Heart left ventricle (tissue), 13 donors: ENCODE measurements at regions not wholly inside any gene's neighbourhood (a gene's known extent, or its start where the extent isn't known, plus 50 kb on each side); places are given as distances from the start of the nearest gene placed in this dataset.

Experiments
- CTCF ChIP-seq, 12 donors: fragments of 200-600 bp; sonication (generic) in 4 of 12; IDR thresholded peaks; one replicate each; pipeline versions ENCODE4 v1.5.0 to v1.8.0; 2018 to 2022; ENCODE audit warnings: antibody characterized with exemption in 12 of 12, mild to moderate bottlenecking in 5 of 12
- POLR2A ChIP-seq, 2 donors: fragments of 450-650 bp; IDR thresholded peaks; one replicate each; pipeline ENCODE4 v1.6.1; 2017; ENCODE audit warnings: antibody characterized with exemption in 2 of 2, mild to moderate bottlenecking in 2 of 2, moderate library complexity in 2 of 2
- donor health status: ischemic (EF 13 %, LVEDD 7.1; RV severe dilation, severe dysfunction).
- donor health status: DM: no; HTN: yes; CAD: no.
- donor health status: DM: no; HTN: no; CAD: no.
- donor health status: ischemic (EF 25% LVEDD 6.9; RV normal size, moderate dysfunction).
- donor health status: ischemic (EF 25% LVEDD 5.7; RV mildly dilated, moderate dysfunction).
- donor health status: ischemic (EF 35%, LVEDD 5.7; RV mildly dilated, moderate dysfunction).
- donor health status: nonischemic (EF 11% LVEDD 7.7; RV severe dilation, severe dysfunction).
- donor health status: DM: yes; HTN: yes; CAD: no.
- donor health status: PGD.
- donor health status: ischemic (EF 29% LVEDD 5.4; RV normal size, mild dysfunction).
- donor health status: nonischemic (EF 23%, LVEDD 6.1; RV moderate dilation, normal function).

- TF ChIP-seq CTCF (IDR thresholded peaks at IDR 0.05): no peak
- TF ChIP-seq POLR2A (IDR thresholded peaks at IDR 0.05): no peak
Measured at GRCh38 chr5:74990194-74990593, 62.2 kb downstream of the GCNT4 start.
